SK-N-MC (cell line): ENCODE measurements at regions not wholly inside any gene's neighbourhood (a gene's known extent, or its start where the extent isn't known, plus 50 kb on each side); places are given as distances from the start of the nearest gene placed in this dataset.

ENCODE experiments used
- FOXP2 ChIP-seq: optimal IDR thresholded peaks from 2 replicates; pipeline ENCODE3; 2011; ENCODE audit warnings: mild to moderate bottlenecking, moderate library complexity; ENCODE audit not compliant: insufficient read depth; ENCODE audit errors: extremely low read length, control extremely low read depth
- POLR2AphosphoS5 ChIP-seq: IDR thresholded peaks from 2 replicates; pipeline ENCODE4 v1.6.1; 2012; ENCODE audit warnings: mild to moderate bottlenecking, low read depth, low read length, borderline replicate concordance

- TF ChIP-seq POLR2AphosphoS5 (no peak), FOXP2 (no peak)
Measured at GRCh38 chr3:80238606-80239005, 470.8 kb upstream of the ROBO1 start.
